CD14-positive monocyte (primary cell): ENCODE measurements at regions not wholly inside any gene's neighbourhood (a gene's known extent, or its start where the extent isn't known, plus 50 kb on each side); places are given as distances from the start of the nearest gene placed in this dataset.

Source experiments
- DNase-seq, 3 donors: peaks; one replicate each; pipeline ENCODE4 v3.0.0-alpha.2; 2011 to 2022
- H2AFZ ChIP-seq: 2 replicates; pipeline ENCODE4 v1.6.0; 2012; ENCODE audit warnings: mild to moderate bottlenecking, low read depth, low read length, inconsistent platforms; ENCODE audit not compliant: insufficient read depth, poor library complexity, severe bottlenecking
- H3K27ac ChIP-seq, 2 donors: 1 replicate in 1 of 2; 2 replicates in 1 of 2; pipeline ENCODE4 v1.5.1; 2012 to 2013; ENCODE audit warnings: low read length in 2 of 2, control low read depth in 1 of 2, inconsistent platforms in 1 of 2, low read depth in 1 of 2, mild to moderate bottlenecking in 1 of 2
- H3K27me3 ChIP-seq, 2 donors: one replicate each; pipeline versions ENCODE4 v1.6.0 to v1.6.1; 2011 to 2013; ENCODE audit warnings: low read length in 2 of 2; ENCODE audit not compliant: control insufficient read depth in 2 of 2, insufficient read depth in 2 of 2
- H3K36me3 ChIP-seq, 2 donors: replicated peaks in 1 of 2; 1 replicate in 1 of 2; 2 replicates in 1 of 2; pipeline versions ENCODE4 v1.5.1 to v1.6.1; 2012 to 2013; ENCODE audit warnings: low read length in 2 of 2, control low read depth in 1 of 2, inconsistent platforms in 1 of 2, mild to moderate bottlenecking in 1 of 2; ENCODE audit not compliant: insufficient read depth in 2 of 2, control insufficient read depth in 1 of 2
- H3K4me1 ChIP-seq, 2 donors: 1 replicate in 1 of 2; 2 replicates in 1 of 2; pipeline versions ENCODE4 v1.5.1 to v1.6.1; 2012 to 2013; ENCODE audit warnings: low read length in 2 of 2, control low read depth in 1 of 2, inconsistent platforms in 1 of 2, mild to moderate bottlenecking in 1 of 2, moderate library complexity in 1 of 2; ENCODE audit not compliant: insufficient read depth in 2 of 2, control insufficient read depth in 1 of 2
- H3K4me2 ChIP-seq: replicated peaks from 2 replicates; pipeline ENCODE3; 2012; ENCODE audit warnings: low read length, moderate library complexity, mild to moderate bottlenecking; ENCODE audit not compliant: poor library complexity, severe bottlenecking; ENCODE audit errors: extremely low read depth
- H3K4me3 ChIP-seq, 3 experiments: fragments of 200-600 bp in 1 of 3; sonication (generic) in 1 of 3; replicated peaks in 1 of 3; 1 replicate in 2 of 3; 2 replicates in 1 of 3; pipeline ENCODE4 v1.5.1; 2011 to 2013; ENCODE audit warnings: low read length in 3 of 3, mild to moderate bottlenecking in 3 of 3, control low read depth in 2 of 3, low read depth in 2 of 3, inconsistent platforms in 1 of 3, moderate library complexity in 1 of 3
- H3K79me2 ChIP-seq: 2 replicates; pipeline ENCODE4 v1.6.0; 2012; ENCODE audit warnings: mild to moderate bottlenecking, control low read depth, inconsistent platforms, low read length, moderate library complexity; ENCODE audit not compliant: insufficient read depth
- H3K9ac ChIP-seq: 2 replicates; pipeline ENCODE4 v1.6.0; 2017; ENCODE audit warnings: low read length, mild to moderate bottlenecking; ENCODE audit not compliant: insufficient read depth, poor library complexity, severe bottlenecking
- H3K9me3 ChIP-seq, 2 donors: replicated peaks in 1 of 2; 1 replicate in 1 of 2; 2 replicates in 1 of 2; pipeline versions ENCODE4 v1.5.1 to v1.6.1; 2012 to 2013; ENCODE audit warnings: low read length in 2 of 2, control low read depth in 1 of 2; ENCODE audit not compliant: control insufficient read depth in 1 of 2, insufficient read depth in 1 of 2
- H4K20me1 ChIP-seq: 2 replicates; pipeline ENCODE4 v1.6.0; 2012; ENCODE audit warnings: mild to moderate bottlenecking, low read length, control low read depth, moderate library complexity; ENCODE audit not compliant: insufficient read depth
- H3K27ac Mint-ChIP-seq, 7 donors: one replicate each; pipeline ENCODE4 v1.8.0; 2020; ENCODE audit warnings: mild to moderate bottlenecking in 7 of 7, mixed read lengths in 7 of 7, moderate library complexity in 6 of 7, inconsistent platforms in 2 of 7
- H3K27me3 Mint-ChIP-seq, 3 donors: one replicate each; pipeline ENCODE4 v1.8.0; 2021 to 2022; ENCODE audit warnings: low read depth in 3 of 3, mild to moderate bottlenecking in 3 of 3, mixed read lengths in 3 of 3, moderate library complexity in 3 of 3, inconsistent platforms in 1 of 3
- H3K36me3 Mint-ChIP-seq, 2 donors: one replicate each; pipeline ENCODE4 v1.8.0; 2020; ENCODE audit warnings: mixed read lengths in 2 of 2, inconsistent platforms in 1 of 2, mild to moderate bottlenecking in 1 of 2
- H3K4me1 Mint-ChIP-seq: one replicate; pipeline ENCODE4 v1.8.0; 2020; ENCODE audit warnings: mild to moderate bottlenecking, mixed read lengths
- H3K4me3 Mint-ChIP-seq, 2 donors: one replicate each; pipeline ENCODE4 v1.8.0; 2020; ENCODE audit warnings: mild to moderate bottlenecking in 2 of 2, mixed read lengths in 2 of 2, moderate library complexity in 1 of 2
- H3K9me3 Mint-ChIP-seq, 7 donors: one replicate each; pipeline ENCODE4 v1.8.0; 2020 to 2022; ENCODE audit warnings: mixed read lengths in 7 of 7, mild to moderate bottlenecking in 6 of 7, moderate library complexity in 6 of 7, inconsistent platforms in 2 of 7
- WGBS: methylation state at CpG from one replicate; pipeline ENCODE4 v1.1.5; 2013; ENCODE audit warnings: missing lambda C conversion rate; ENCODE audit not compliant: insufficient coverage; 5-methylcytosine and 5-hydroxymethylcytosine counted together
- intact Hi-C, 2 donors: fragments of 100-400 bp; cut with micrococcal nuclease; formaldehyde crosslinking; loops; one replicate each; pipeline versions ENCODE4 v1.15.0 to v1.15.1; 2023
- TF ChIP-seq, protein P1 (sequence below): fragments of 200-600 bp; IDR thresholded peaks from one replicate; pipeline ENCODE4 v1.8.0; 2022; ENCODE audit warnings: antibody characterized with exemption, mild to moderate bottlenecking

DNA sequence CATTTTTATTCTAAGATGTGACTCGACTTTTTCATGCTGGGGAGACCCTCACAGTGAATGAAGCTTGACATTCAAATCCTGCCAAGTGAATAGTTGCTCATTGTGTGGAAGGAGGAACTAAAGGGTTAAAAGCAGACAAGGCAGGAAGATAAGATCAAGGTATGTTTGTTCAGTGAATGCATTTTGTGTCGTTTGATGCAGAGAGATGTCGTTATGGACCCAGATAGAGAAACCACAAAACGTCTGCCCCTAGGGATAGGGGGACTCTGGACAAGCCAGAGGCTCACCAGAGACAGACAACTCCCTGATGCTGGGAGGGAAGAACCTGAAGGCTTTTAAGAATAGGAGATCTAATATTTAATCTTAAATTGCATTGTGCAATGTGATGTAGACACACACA is 72.5 kb upstream of the MYL2 start:
- Histone ChIP-seq H3K4me1 (no peaks in the 10 kb centered on the region), H4K20me1 (no peaks in the 10 kb centered on the region), H2AFZ (no peak overlapping the region), H3K9me3 (peaks cover 7 to 9% of the 10 kb centered on the region in 2 donors), H3K79me2 (no peaks in the 10 kb centered on the region), H3K27ac (no peak overlapping the region), H3K27me3 (no peaks in the 10 kb centered on the region), H3K9ac (no peak overlapping the region), H3K36me3 (no peaks in the 10 kb centered on the region), H3K4me2 (no peak overlapping the region), H3K4me3 (no peak overlapping the region)
- Mint-ChIP-seq H3K27me3 (peaks cover 4 to 14% (median 12%) of the 10 kb centered on the region in 3 donors), H3K27ac (no peak overlapping the region), H3K4me3 (no peak overlapping the region), H3K4me1 (no peaks in the 10 kb centered on the region), H3K36me3 (no peaks in the 10 kb centered on the region), H3K9me3 (peaks cover 2 to 28% (median 18%) of the 10 kb centered on the region in 7 donors)
- TF ChIP-seq, protein P1, sequence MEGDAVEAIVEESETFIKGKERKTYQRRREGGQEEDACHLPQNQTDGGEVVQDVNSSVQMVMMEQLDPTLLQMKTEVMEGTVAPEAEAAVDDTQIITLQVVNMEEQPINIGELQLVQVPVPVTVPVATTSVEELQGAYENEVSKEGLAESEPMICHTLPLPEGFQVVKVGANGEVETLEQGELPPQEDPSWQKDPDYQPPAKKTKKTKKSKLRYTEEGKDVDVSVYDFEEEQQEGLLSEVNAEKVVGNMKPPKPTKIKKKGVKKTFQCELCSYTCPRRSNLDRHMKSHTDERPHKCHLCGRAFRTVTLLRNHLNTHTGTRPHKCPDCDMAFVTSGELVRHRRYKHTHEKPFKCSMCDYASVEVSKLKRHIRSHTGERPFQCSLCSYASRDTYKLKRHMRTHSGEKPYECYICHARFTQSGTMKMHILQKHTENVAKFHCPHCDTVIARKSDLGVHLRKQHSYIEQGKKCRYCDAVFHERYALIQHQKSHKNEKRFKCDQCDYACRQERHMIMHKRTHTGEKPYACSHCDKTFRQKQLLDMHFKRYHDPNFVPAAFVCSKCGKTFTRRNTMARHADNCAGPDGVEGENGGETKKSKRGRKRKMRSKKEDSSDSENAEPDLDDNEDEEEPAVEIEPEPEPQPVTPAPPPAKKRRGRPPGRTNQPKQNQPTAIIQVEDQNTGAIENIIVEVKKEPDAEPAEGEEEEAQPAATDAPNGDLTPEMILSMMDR: no peak
- no peak for DNase-seq
- 7% methylated on average over 3 of the region's 4 CpGs for WGBS
- intact Hi-C loops: no loop called here

DNA sequence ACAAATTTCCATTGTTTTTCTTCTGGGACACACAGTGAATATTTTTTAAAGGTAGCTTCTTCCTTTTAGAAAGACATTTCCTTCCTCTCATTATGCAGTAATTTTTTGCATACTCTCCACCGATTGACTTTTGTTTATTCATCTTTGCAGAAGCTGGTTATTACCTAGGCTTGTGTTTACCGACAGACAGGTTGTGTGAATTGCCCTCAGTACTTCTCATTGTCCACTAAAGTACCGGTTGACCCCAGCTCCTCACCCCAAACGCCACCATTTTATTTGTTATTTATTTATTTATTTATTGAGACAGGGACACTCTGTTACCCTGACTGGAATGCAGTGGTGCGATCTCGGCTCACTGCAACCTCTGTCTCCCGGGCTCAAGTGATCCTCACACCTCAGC is 63.4 kb upstream of the MYL2 start:
- H3K27me3 ChIP-seq: no peaks in the 10 kb centered on the region
- peaks cover 9 to 22% (median 12%) of the 10 kb centered on the region in 3 donors for H3K27me3 Mint-ChIP-seq
- no peak overlapping the region for H3K27ac ChIP-seq
- intact Hi-C loops: no loop called here
- H3K4me1 Mint-ChIP-seq: peaks cover 2% of the 10 kb centered on the region
- no peak overlapping the region for H3K4me2 ChIP-seq
- no peak for DNase-seq
- TF ChIP-seq, protein P1: no peak
- H3K27ac Mint-ChIP-seq: no peak overlapping the region
- H3K4me1 ChIP-seq: no peaks in the 10 kb centered on the region
- WGBS: 0% methylated on average over 1 of the region's 7 CpGs
- H3K4me3 Mint-ChIP-seq: no peak overlapping the region
- no peaks in the 10 kb centered on the region for H3K79me2 ChIP-seq
- H3K9me3 Mint-ChIP-seq: no peaks in the 10 kb centered on the region
- no peaks in the 10 kb centered on the region for H3K36me3 ChIP-seq
- H3K9ac ChIP-seq: no peak overlapping the region
- no peaks in the 10 kb centered on the region for H4K20me1 ChIP-seq
- no peaks in the 10 kb centered on the region for H3K9me3 ChIP-seq
- H3K4me3 ChIP-seq: no peak overlapping the region
- no peak overlapping the region for H2AFZ ChIP-seq
- H3K36me3 Mint-ChIP-seq: no peaks in the 10 kb centered on the region
